ENCODE measurements at regions not wholly inside any gene's neighbourhood (a gene's known extent, or its start where the extent isn't known, plus 50 kb on each side); places are given as distances from the start of the nearest gene placed in this dataset.

DNA sequence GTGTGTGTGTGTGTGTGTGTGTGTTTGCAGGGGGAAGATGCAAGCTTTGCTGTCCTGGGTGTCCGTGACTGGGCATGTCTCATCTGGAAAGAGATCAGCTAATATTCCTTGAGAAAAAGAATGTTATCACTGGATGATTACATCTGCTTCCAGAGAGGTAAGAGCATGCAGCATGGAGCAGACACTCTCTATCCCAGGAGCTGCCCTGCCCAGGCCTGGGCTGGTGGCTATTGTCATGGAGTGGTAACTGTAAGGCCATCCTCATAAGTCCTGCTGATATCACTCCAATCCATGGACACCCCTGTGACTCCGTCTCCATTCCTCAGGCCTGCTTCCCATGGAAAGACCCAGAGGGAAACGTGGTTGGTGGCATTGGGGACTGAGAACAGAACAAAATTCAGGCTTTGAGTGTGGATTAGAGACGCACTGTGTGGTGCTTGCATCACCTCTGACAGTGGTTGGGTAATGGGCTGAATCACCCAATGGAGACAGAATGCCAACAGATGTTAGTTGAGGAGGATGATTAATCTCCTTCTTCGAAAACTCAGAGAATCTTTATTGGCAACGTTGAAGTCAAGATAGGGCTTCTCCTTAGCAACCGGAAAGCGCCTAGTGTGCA lies 52.0 kb upstream of the KCNIP1 start:
- Histone ChIP-seq H4K91ac (ENCODE audit: low read length) (no peak overlapping the region), H2BK5ac (ENCODE audit: low read depth, low read length, poor library complexity, severe bottlenecking) (no peak overlapping the region), H3K9me3 (ENCODE audit: control insufficient read depth, low read length) (peaks cover 8% of the 10 kb centered on the region), H3K36me3 (ENCODE audit: control insufficient read depth in 1 of 2, insufficient read depth in 2 of 2, low read depth in 1 of 2, low read length in 2 of 2) (no peaks in the 10 kb centered on the region), H3K23ac (ENCODE audit: low read length in 2 of 2) (no peak overlapping the region), H3K9ac (ENCODE audit: low read length) (no peak overlapping the region), H3K4me2 (ENCODE audit: low read length, poor library complexity, severe bottlenecking) (no peak overlapping the region), H3K27ac (ENCODE audit: low read length, poor library complexity, severe bottlenecking) (no peak overlapping the region), H2AFZ (ENCODE audit: low read depth, low read length) (no peak overlapping the region), H3K79me1 (replicated peaks; ENCODE audit: low read length, poor library complexity, severe bottlenecking) (no peaks in the 10 kb centered on the region), H3K14ac (ENCODE audit: low read length in 2 of 2) (no peak overlapping the region), H2BK120ac (ENCODE audit: low read depth, low read length) (no peak overlapping the region), H2AK5ac (ENCODE audit: low read length, severe bottlenecking) (no peak overlapping the region), H2BK12ac (ENCODE audit: low read length in 2 of 2) (no peak overlapping the region), H3K18ac (ENCODE audit: low read depth in 1 of 2, low read length in 2 of 2) (no peak overlapping the region), H3K4ac (ENCODE audit: low read depth in 1 of 2, low read length in 2 of 2) (no peak overlapping the region), H4K8ac (ENCODE audit: low read length) (no peak overlapping the region), H3K27me3 (ENCODE audit: control insufficient read depth in 1 of 2, insufficient read depth in 1 of 2, low read length in 2 of 2) (peaks cover 0 to 21% of the 10 kb centered on the region in 2 experiments), H2BK15ac (ENCODE audit: low read depth, poor library complexity, severe bottlenecking) (no peak overlapping the region), H3K4me3 (ENCODE audit: insufficient read depth in 1 of 2, low read depth in 1 of 2, low read length in 2 of 2) (no peak overlapping the region), H3K4me1 (ENCODE audit: control insufficient read depth, insufficient read depth, low read depth, low read length) (no peaks in the 10 kb centered on the region)
- peak; percentile 71 for DNase-seq
- 78% methylated on average over 7 of the region's 8 CpGs for WGBS

DNA sequence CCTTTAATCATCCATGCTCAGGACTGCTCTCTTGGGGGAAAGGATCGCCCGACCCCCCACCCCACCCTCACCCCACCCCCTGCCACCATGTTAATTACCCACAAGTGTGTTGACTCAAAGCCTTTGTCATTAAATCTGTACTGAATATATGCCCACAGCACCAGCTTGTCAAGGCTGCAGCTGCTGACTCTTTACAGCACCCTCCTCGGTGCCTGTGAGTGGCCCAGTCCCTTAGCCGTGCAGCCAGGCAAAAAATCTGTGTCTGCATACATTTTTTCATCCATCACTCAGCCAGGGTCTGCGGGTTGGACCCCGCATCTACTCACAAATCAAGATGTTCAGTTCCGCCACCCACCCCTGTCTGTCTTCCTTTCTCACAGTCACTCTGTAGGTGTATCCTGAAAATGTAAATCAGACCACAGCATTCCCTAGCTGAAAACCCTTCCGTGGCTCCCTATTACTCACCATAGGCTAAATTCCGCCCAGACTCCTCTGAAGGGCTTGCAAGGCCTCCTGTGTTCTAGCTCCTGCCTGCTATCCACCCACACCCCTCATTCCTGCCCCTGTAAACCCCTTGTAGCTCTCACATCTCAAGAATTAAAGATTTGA lies 53.7 kb upstream of the KCNIP1 start:
- Histone ChIP-seq H3K9ac (ENCODE audit: low read length) (no peak overlapping the region), H3K23ac (ENCODE audit: low read length in 2 of 2) (no peak overlapping the region), H3K36me3 (ENCODE audit: control insufficient read depth in 1 of 2, insufficient read depth in 2 of 2, low read depth in 1 of 2, low read length in 2 of 2) (no peaks in the 10 kb centered on the region), H3K9me3 (ENCODE audit: control insufficient read depth, low read length) (peaks cover 12% of the 10 kb centered on the region), H2BK15ac (ENCODE audit: low read depth, poor library complexity, severe bottlenecking) (no peak overlapping the region), H2BK120ac (ENCODE audit: low read depth, low read length) (no peak overlapping the region), H2AFZ (ENCODE audit: low read depth, low read length) (no peak overlapping the region), H3K4ac (ENCODE audit: low read depth in 1 of 2, low read length in 2 of 2) (no peak overlapping the region), H3K4me2 (ENCODE audit: low read length, poor library complexity, severe bottlenecking) (no peak overlapping the region), H3K4me3 (ENCODE audit: insufficient read depth in 1 of 2, low read depth in 1 of 2, low read length in 2 of 2) (no peak overlapping the region), H3K27ac (ENCODE audit: low read length, poor library complexity, severe bottlenecking) (no peak overlapping the region), H2AK5ac (ENCODE audit: low read length, severe bottlenecking) (no peak overlapping the region), H3K27me3 (ENCODE audit: control insufficient read depth in 1 of 2, insufficient read depth in 1 of 2, low read length in 2 of 2) (peaks cover 0 to 25% of the 10 kb centered on the region in 2 experiments), H4K91ac (ENCODE audit: low read length) (no peak overlapping the region), H4K8ac (ENCODE audit: low read length) (no peak overlapping the region), H3K18ac (ENCODE audit: low read depth in 1 of 2, low read length in 2 of 2) (no peak overlapping the region), H3K79me1 (replicated peaks; ENCODE audit: low read length, poor library complexity, severe bottlenecking) (no peaks in the 10 kb centered on the region), H3K4me1 (ENCODE audit: control insufficient read depth, insufficient read depth, low read depth, low read length) (no peaks in the 10 kb centered on the region), H2BK5ac (ENCODE audit: low read depth, low read length, poor library complexity, severe bottlenecking) (no peak overlapping the region), H2BK12ac (ENCODE audit: low read length in 2 of 2) (no peak overlapping the region), H3K14ac (ENCODE audit: low read length in 2 of 2) (no peak overlapping the region)
- WGBS: 79% methylated on average over 9 of the region's 9 CpGs
- DNase-seq: no peak

DNA sequence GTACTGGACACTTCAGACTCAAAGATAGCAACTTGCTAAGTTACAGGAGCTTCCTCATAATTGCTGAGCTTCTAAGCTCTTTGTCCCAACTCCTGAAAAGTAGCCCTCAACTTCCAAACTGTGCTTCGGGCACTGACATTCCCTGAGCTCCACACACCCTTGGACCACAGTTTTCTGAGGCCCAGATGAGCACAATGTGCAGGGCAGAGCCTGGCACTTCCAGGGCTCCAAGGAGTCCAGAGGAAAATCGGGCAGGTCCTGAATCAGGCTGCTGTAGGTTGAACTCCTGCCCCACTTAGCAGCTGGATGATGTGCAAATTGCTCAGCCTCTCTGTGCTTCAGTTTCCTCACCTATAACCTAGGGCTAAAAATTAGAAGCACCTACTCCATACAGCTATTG lies 54.6 kb upstream of the KCNIP1 start:
- Histone ChIP-seq H3K18ac (ENCODE audit: low read depth in 1 of 2, low read length in 2 of 2) (no peak overlapping the region), H3K9me3 (ENCODE audit: control insufficient read depth, low read length) (peaks cover 12% of the 10 kb centered on the region), H3K23ac (ENCODE audit: low read length in 2 of 2) (no peak overlapping the region), H3K4me3 (ENCODE audit: insufficient read depth in 1 of 2, low read depth in 1 of 2, low read length in 2 of 2) (no peak overlapping the region), H3K27ac (ENCODE audit: low read length, poor library complexity, severe bottlenecking) (no peak overlapping the region), H3K14ac (ENCODE audit: low read length in 2 of 2) (no peak overlapping the region), H2AK5ac (ENCODE audit: low read length, severe bottlenecking) (no peak overlapping the region), H3K4me1 (ENCODE audit: control insufficient read depth, insufficient read depth, low read depth, low read length) (no peaks in the 10 kb centered on the region), H3K9ac (ENCODE audit: low read length) (no peak overlapping the region), H2BK5ac (ENCODE audit: low read depth, low read length, poor library complexity, severe bottlenecking) (no peak overlapping the region), H2BK12ac (ENCODE audit: low read length in 2 of 2) (no peak overlapping the region), H3K79me1 (replicated peaks; ENCODE audit: low read length, poor library complexity, severe bottlenecking) (no peaks in the 10 kb centered on the region), H3K27me3 (ENCODE audit: control insufficient read depth in 1 of 2, insufficient read depth in 1 of 2, low read length in 2 of 2) (peaks cover 0 to 31% of the 10 kb centered on the region in 2 experiments), H2BK120ac (ENCODE audit: low read depth, low read length) (no peak overlapping the region), H2BK15ac (ENCODE audit: low read depth, poor library complexity, severe bottlenecking) (no peak overlapping the region), H4K8ac (ENCODE audit: low read length) (no peak overlapping the region), H3K36me3 (ENCODE audit: control insufficient read depth in 1 of 2, insufficient read depth in 2 of 2, low read depth in 1 of 2, low read length in 2 of 2) (no peaks in the 10 kb centered on the region), H3K4ac (ENCODE audit: low read depth in 1 of 2, low read length in 2 of 2) (no peak overlapping the region), H2AFZ (ENCODE audit: low read depth, low read length) (no peak overlapping the region), H3K4me2 (ENCODE audit: low read length, poor library complexity, severe bottlenecking) (no peak overlapping the region), H4K91ac (ENCODE audit: low read length) (no peak overlapping the region)
- DNase-seq: no peak
- 83% methylated on average over 2 of the region's 2 CpGs for WGBS

DNA sequence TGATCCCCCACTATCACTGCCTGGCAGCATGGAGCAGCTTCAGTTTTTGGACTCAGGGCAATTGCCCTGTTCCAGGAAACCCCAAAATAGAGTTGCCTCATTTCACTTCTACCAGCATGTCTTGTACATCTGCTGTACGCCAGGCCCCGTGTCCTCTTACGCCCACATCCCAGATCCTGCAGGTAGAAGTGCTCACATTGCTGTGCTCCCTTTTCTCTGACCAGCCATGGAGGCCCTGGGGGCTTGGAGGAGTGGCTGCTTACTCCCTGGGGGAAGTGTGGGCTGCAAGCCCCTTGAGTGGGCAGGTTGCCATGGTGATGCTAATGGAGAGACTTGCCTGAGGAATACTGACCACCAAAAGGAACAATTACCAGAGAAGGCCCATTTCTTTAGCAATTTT lies 55.6 kb upstream of the KCNIP1 start:
- H4K91ac ChIP-seq (ENCODE audit: low read length): no peak overlapping the region
- H3K9ac ChIP-seq (ENCODE audit: low read length): no peak overlapping the region
- no peak overlapping the region for H2BK15ac ChIP-seq (ENCODE audit: low read depth, poor library complexity, severe bottlenecking)
- H3K4me2 ChIP-seq (ENCODE audit: low read length, poor library complexity, severe bottlenecking): no peak overlapping the region
- H3K36me3 ChIP-seq (ENCODE audit: control insufficient read depth in 1 of 2, insufficient read depth in 2 of 2, low read depth in 1 of 2, low read length in 2 of 2): no peaks in the 10 kb centered on the region
- H2AFZ ChIP-seq (ENCODE audit: low read depth, low read length): no peak overlapping the region
- no peak overlapping the region for H3K4me3 ChIP-seq (ENCODE audit: insufficient read depth in 1 of 2, low read depth in 1 of 2, low read length in 2 of 2)
- no peak overlapping the region for H3K18ac ChIP-seq (ENCODE audit: low read depth in 1 of 2, low read length in 2 of 2)
- H3K27me3 ChIP-seq (ENCODE audit: control insufficient read depth in 1 of 2, insufficient read depth in 1 of 2, low read length in 2 of 2): peaks cover 0 to 24% of the 10 kb centered on the region in 2 experiments
- no peak overlapping the region for H4K8ac ChIP-seq (ENCODE audit: low read length)
- WGBS: 98% methylated on average over 3 of the region's 3 CpGs
- peaks cover 2% of the 10 kb centered on the region for H3K4me1 ChIP-seq (ENCODE audit: control insufficient read depth, insufficient read depth, low read depth, low read length)
- no peaks in the 10 kb centered on the region for H3K79me1 ChIP-seq (replicated peaks; ENCODE audit: low read length, poor library complexity, severe bottlenecking)
- H3K27ac ChIP-seq (ENCODE audit: low read length, poor library complexity, severe bottlenecking): no peak overlapping the region
- H2AK5ac ChIP-seq (ENCODE audit: low read length, severe bottlenecking): no peak overlapping the region
- H2BK120ac ChIP-seq (ENCODE audit: low read depth, low read length): no peak overlapping the region
- no peak for DNase-seq
- H3K23ac ChIP-seq (ENCODE audit: low read length in 2 of 2): no peak overlapping the region
- no peak overlapping the region for H3K4ac ChIP-seq (ENCODE audit: low read depth in 1 of 2, low read length in 2 of 2)
- H3K14ac ChIP-seq (ENCODE audit: low read length in 2 of 2): no peak overlapping the region
- peaks cover 12% of the 10 kb centered on the region for H3K9me3 ChIP-seq (ENCODE audit: control insufficient read depth, low read length)
- H2BK12ac ChIP-seq (ENCODE audit: low read length in 2 of 2): no peak overlapping the region
- no peak overlapping the region for H2BK5ac ChIP-seq (ENCODE audit: low read depth, low read length, poor library complexity, severe bottlenecking)

Measured in mesenchymal stem cell (in vitro differentiated cells and primary cell).